GM10266 (cell line): ENCODE measurements at regions not wholly inside any gene's neighbourhood (a gene's known extent, or its start where the extent isn't known, plus 50 kb on each side); places are given as distances from the start of the nearest gene placed in this dataset.

Experiments used
- DNase-seq: peaks from one replicate; pipeline ENCODE4 v3.0.0; 2012; ENCODE audit errors: extremely low spot score
- TF ChIP-seq, protein P1 (sequence below): IDR thresholded peaks from 2 replicates; pipeline ENCODE4 v1.5.1; 2012; ENCODE audit warnings: mild to moderate bottlenecking, low read depth; ENCODE audit not compliant: control insufficient read depth, insufficient read depth; ENCODE audit errors: missing control alignments

- TF ChIP-seq, protein P1, sequence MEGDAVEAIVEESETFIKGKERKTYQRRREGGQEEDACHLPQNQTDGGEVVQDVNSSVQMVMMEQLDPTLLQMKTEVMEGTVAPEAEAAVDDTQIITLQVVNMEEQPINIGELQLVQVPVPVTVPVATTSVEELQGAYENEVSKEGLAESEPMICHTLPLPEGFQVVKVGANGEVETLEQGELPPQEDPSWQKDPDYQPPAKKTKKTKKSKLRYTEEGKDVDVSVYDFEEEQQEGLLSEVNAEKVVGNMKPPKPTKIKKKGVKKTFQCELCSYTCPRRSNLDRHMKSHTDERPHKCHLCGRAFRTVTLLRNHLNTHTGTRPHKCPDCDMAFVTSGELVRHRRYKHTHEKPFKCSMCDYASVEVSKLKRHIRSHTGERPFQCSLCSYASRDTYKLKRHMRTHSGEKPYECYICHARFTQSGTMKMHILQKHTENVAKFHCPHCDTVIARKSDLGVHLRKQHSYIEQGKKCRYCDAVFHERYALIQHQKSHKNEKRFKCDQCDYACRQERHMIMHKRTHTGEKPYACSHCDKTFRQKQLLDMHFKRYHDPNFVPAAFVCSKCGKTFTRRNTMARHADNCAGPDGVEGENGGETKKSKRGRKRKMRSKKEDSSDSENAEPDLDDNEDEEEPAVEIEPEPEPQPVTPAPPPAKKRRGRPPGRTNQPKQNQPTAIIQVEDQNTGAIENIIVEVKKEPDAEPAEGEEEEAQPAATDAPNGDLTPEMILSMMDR = no peak
- no peak for DNase-seq
Observed at GRCh38 chr14:30134936-30135335, 207.3 kb upstream of the PRKD1 start.

GRCh38 chr14:30138567-30138966 lies 210.9 kb upstream of the PRKD1 start:
- TF ChIP-seq, protein P1 = no peak
- DNase-seq = no peak

DNA sequence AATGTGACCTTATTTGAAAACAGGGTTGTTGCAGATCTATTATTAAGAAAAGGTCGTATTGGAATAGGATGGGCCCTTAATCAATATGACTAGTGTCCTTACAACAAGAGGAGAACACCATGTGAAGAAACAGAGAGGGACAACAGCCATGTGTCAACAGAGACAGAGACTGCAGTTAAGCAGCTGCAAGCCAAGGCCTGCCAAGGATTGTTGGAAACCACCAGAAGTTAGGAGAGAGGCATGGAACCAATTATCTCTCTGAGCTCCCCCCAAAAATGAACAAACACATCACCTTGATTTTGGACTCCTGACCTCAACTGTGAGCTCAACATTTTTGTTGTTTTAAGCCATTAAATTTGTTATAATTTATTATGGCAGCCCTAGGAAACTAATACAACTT lies 214.6 kb upstream of the PRKD1 start:
- TF ChIP-seq, protein P1 = no peak
- no peak for DNase-seq

DNA sequence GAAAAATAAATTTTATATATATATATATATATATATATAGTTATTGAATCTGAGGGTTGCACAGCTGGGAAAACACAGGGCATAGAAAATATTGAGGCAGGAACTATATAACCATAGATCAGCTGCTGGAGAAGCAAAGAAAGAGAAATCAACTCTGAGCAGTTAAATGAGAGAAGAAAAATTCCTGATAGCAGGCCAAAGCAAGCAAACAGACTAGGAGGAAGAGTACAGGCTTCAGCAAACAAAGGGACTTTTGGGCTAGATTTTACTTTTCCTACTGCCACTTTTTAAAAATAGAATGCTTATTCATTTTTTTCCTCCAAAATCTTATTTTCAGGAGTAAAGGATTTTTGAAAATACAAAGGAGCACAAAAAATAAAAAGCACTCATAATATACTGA lies 216.0 kb upstream of the PRKD1 start:
- no peak for DNase-seq
- TF ChIP-seq, protein P1 = no peak

GRCh38 chr14:30153717-30154116 lies 226.1 kb upstream of the PRKD1 start:
- DNase-seq = no peak
- TF ChIP-seq, protein P1 = no peak

GRCh38 chr14:30156571-30156970 lies 228.9 kb upstream of the PRKD1 start:
- no peak for DNase-seq
- TF ChIP-seq, protein P1 = no peak

GRCh38 chr14:30158299-30158698 lies 230.7 kb upstream of the PRKD1 start:
- TF ChIP-seq, protein P1 = no peak
- DNase-seq = no peak
